8988T (cell line): ENCODE measurements at regions not wholly inside any gene's neighbourhood (a gene's known extent, or its start where the extent isn't known, plus 50 kb on each side); places are given as distances from the start of the nearest gene placed in this dataset.

Experiments used
- DNase-seq: peaks from one replicate; pipeline ENCODE4 v3.0.0; 2011

DNA sequence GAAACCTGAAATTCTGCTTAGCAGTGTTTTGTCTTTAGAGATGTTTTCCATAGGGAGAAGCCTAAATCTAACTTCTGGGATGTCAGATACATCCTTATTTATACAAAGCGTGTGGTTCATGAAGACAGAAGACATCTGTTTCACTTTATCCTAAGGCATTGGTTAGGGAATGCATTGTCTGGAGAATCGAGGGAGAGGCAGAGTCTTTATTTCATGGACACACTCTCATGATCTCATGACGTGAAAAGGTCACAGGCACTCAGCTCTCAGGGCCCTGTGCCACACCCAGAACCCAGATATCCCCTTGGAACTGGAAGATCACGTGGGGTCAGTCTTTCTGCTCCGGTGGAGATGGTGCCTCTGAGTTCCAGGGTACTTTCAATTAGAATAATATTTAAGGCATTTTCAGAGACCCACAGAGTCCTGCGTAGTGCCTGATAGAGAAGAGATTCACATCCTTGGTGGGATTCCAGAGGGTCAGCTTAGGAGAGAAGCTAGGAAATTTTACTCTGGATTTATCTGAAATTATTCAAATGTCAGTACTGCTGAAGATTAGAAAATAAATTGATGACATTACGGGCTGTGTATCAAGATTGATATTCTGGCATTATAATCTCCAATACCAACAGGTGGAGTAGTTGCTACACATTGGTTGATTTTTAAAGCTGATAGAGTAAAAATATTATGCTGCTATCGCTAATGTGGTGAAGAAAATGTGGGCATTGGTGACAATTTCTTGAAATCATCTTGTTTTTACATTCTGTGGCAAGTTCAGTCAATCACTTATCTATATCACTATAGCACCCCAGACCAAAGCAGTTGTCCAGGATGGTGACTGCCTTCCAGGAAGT lies 378.3 kb downstream of the MTRR start:
- DNase-seq = no peak

DNA sequence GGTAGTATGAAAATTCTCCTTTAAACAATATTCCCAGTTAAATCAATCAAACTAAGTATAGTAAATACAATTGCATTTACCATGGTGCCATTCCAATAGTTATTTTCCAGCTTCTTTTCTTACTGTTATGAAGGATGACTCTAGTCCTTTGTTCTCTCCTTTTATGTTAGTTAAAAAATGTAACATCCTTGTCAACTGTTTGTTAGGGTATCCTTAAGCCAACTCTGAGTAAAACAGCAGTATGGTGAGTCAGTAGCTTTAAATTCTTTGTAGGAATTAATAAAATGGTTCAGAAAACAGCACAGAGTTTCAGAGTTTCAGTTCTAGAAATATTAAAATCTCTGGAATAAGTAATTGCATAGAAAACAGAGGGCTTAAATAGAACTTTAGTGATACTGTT lies 384.4 kb downstream of the MTRR start:
- DNase-seq = no peak

DNA sequence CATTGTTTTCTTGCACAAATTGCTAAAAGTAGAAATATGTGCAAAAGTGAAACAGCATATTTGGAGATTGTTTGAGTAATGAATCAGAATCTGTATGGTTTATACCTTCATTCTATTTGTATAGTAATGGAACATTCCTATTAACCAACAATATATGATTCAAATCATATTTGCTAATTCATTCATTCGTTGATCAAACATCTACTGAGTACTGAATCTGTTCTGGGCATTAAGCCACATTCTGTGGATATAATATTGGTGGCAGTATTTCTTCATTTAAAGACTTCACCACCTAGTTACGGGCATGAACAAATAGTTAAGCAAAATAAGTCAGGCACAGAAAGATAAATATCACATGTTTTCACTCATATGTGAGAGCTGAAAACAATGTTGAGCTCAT lies 385.7 kb downstream of the MTRR start:
- no peak for DNase-seq

- no peak for DNase-seq
Measured at GRCh38 chr5:8258801-8259200, 389.9 kb downstream of the MTRR start.

DNA sequence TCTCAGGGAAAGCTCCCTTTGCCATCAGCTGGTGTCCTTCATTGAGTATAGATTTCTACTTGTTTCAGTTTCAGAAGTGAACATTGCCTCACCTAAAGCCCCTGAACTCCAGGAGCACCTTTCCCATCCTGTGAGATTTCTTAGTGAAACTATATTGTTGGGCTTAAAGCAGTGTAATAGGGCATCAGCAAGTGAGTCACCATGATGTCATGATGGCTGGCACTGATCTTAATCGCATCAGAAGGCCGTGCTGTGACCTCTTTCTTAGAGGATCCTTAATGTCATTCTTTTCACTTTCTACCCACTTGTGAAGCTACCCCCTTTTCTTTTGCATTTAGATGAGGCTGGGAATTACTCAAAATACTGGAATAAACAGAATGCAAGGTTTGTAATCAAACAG lies 401.3 kb downstream of the MTRR start:
- no peak for DNase-seq

GRCh38 chr5:8280711-8281363 lies 411.9 kb downstream of the MTRR start:
- no peak for DNase-seq

DNA sequence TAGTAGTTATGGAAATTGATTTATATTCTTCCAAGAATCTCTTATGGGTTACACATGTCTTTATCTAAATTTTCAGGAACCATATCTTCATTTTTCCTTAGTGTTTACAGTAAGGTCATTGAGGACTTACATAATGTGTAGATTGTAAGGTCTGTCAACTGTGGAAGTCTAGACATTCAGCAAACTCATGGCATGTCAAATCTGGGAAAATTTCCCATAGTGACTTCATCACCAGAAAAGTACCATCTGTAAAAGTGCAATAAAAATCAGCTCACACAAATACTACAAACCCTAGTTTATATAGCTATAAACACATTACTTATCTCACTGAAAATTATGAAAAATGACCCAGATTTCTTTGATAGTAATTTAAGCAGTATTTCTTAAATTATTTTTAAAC lies 419.4 kb downstream of the MTRR start:
- DNase-seq = no peak

DNA sequence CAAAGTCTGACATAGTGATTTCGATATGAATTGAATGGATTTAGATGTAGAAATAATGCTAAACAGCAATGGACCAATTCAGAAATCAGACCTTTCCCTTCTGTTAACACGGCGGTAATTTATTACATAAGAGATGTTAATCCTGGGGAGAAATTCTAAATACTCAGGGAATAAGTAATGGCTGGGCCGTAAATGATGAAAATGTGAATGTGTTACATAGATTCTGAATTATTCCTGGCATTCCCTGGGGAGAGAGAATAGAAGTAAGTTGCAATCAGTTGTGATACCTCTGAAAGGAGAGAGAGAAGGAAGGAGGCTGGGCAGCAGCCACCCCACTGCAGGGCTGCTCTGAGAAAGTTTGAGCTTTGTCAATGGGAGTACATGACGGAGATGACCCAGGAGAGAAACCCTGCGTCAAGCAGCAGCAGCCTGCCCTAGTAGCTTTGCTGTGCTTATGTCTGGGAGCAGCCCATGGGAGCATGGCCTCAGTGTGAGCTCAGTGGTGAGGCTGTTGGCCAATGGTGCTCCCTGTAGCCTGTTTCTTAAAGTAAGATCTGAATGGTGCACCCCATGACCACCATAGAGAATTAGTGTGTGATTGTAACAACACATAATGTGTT lies 420.1 kb downstream of the MTRR start:
- DNase-seq = no peak

GRCh38 chr5:8289779-8290178 lies 420.8 kb downstream of the MTRR start:
- no peak for DNase-seq

DNA sequence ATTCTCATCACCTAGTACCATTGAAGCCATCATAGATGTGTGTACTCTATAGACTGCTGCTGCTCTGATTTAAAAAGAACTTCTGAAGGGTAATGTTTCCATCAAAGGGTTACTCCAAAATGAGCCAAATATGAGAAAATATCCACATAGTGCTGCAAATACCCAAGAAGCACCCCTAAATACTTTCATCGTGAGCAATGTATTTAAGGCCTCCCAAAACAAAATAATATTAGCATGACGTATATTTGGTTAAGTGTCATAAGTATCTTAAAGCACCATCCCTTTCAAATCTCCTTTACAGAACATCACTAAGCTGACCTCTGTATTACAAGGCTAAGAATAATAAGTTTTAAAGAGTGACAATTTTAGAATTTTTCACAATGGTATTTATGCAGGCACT lies 421.8 kb downstream of the MTRR start:
- DNase-seq = no peak

DNA sequence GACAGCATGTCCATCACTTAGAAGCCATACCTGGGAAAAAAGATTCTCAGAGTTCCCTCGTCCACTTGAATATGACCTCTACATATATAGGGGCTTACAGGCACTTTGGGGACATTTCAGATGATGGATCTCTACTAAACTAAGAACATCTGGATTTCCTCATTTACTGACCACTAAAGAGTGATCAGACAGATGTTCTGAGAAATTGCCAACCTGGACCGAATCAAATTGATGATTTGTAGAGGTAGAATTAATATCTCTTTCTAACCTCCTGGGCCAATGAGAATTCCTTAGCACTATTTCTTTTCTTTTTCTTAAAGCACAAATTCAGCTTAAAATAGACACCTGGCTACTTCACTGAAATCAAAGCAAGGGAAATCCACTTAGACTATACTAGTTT lies 422.7 kb downstream of the MTRR start:
- DNase-seq = no peak

DNA sequence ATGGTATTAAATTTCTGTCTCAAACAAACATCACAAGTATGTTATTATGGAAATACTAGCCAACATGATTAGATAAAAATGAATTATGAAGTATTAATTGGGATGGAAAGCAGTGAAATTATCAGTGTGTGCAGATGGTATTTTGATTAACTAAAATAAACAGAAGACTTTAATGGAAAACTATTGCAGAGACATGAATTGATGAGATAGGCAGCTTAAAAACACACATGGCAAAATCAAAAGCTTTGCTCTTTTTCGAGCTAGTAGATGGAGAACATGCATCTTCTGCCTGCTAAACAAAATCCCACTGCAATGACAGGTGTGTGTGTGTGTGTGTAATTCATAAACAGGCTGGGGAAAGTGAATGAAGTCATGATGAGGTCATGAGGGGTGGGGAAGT lies 426.2 kb downstream of the MTRR start:
- no peak for DNase-seq

GRCh38 chr5:8299716-8300115 lies 430.8 kb downstream of the MTRR start:
- DNase-seq = no peak

DNA sequence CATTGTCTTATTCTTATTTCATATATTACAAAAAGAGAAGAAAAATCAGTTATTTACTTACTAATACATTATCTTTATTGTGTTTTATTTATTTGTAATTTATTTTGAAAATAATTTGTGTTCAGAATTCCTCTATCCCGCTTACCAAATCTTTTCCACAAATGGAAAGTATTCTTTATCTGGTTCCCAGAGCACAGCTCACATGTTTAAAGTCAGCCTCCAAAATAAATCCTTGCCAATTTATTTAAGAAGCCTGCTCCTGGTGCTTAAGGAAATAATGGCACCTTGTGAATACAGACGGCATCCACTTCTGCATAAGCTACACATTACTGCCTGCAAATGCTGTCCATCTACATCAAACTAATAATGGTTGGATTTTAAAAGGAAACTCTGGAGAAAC lies 435.4 kb downstream of the MTRR start:
- DNase-seq = no peak

DNA sequence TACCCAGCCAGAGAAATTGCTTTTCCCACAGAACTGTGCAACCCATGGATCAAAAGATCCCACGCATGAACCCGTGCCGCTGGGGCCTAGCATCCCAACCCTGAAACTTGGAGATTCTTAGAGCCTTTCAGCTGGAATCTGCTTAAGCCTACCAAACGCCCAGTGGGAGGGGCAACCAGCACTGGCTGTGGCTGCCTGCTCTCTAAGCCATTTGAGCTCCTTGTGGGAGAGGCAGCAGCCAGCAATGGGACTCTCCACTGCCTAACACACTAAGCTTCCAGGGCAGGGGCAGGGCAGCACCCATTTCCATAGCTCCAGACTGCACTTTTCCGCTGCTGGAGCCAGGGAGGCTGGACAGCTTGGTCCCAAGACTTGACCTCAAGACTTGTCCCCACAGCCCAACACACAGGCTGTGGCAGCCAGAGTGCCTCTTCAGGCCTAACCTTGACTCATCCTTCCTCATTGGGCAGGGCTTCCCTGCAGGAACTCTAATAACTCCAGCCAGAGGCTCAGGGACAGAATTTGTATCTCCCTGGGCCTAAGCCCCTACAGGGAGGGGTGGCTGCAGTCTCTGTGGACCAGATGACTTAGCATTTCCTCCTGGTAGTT lies 437.4 kb downstream of the MTRR start:
- DNase-seq = no peak

DNA sequence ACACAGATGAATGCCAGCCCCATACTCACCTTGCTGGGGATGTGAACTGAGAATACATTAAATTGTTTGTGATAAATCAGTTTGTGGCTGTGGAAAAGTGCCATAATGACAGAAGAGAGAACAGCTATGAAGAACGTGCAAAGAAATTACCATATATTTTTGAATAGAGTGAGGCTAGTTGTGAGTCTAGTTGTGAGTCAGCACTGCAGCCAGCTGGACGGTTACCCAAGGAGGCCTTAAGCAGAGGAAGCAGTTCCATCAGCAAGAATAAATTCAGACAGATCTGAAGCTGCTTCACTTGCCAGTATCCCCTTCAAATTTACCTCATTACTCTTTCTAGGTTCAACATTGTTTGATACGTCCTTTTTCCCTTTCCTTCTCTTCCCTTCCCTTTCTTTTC lies 446.0 kb downstream of the MTRR start:
- no peak for DNase-seq

GRCh38 chr5:8316608-8317280 lies 447.8 kb downstream of the MTRR start:
- no peak for DNase-seq

GRCh38 chr5:8317335-8317734 lies 448.4 kb downstream of the MTRR start:
- DNase-seq = no peak

- DNase-seq = no peak
Measured at GRCh38 chr5:8320244-8320643, 451.3 kb downstream of the MTRR start.

GRCh38 chr5:8321272-8321671 lies 452.3 kb downstream of the MTRR start:
- no peak for DNase-seq

DNA sequence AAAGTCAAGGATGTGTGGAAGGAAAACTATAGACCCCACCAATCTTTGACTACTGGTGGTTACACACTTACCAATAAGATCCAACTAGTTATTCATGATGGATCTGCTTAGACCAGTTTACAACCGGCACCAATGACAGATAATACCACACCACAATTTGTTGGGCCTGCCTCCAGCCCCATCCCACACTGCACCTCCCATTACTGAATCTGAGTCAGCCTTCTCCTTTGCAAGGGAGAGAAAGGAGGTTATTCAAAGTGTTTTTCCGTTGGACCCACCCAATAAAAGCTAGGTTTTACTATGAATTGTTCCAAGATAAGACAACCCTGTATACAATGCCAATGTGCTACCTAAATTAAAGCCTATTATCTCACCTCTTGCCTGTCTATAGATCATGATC lies 453.5 kb downstream of the MTRR start:
- no peak for DNase-seq

GRCh38 chr5:8327016-8327415 lies 458.1 kb downstream of the MTRR start:
- DNase-seq = no peak

- DNase-seq = no peak
Measured at GRCh38 chr5:8329773-8330172, 460.8 kb downstream of the MTRR start.
